ENCODE measurements at regions not wholly inside any gene's neighbourhood (a gene's known extent, or its start where the extent isn't known, plus 50 kb on each side); places are given as distances from the start of the nearest gene placed in this dataset.

DNA sequence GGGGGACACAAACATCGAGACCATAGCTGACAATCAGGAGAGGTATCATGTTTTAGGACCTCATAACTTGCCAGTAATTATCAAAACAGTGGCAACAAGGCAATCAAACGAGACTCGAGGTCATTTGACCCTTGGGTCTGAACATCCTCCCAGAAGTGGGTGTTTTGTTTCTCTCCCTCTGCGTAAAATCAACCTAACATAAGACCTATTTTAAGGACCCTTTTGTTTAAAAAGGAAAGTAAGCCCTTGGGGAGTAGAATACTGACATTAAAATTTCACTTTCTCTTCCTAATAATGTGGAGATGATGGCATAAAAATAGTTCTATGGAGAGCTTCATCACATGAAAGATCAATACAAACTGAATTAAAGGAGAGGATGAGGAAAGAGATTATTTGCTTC lies 106.2 kb upstream of the PUDP start:
- Histone ChIP-seq H2BK120ac (ENCODE audit: low read depth, low read length, poor library complexity, severe bottlenecking) (no peak overlapping the region), H3K27me3 (ENCODE audit: insufficient read depth, low read length) (no peaks in the 10 kb centered on the region), H2AK5ac (ENCODE audit: insufficient read length, low read length) (no peak overlapping the region), H2AFZ (ENCODE audit: low read length) (no peak overlapping the region), H2BK20ac (ENCODE audit: low read depth, low read length, poor library complexity, severe bottlenecking) (no peak overlapping the region), H3K9ac (ENCODE audit: extremely low read depth, insufficient read length, low read length) (no peak overlapping the region), H3K23ac (ENCODE audit: insufficient read length, low read depth, low read length) (no peak overlapping the region), H4K8ac (replicated peaks; ENCODE audit: insufficient read length, low read depth, low read length) (no peak overlapping the region), H3K56ac (ENCODE audit: insufficient read length, low read depth, low read length) (no peak overlapping the region), H3K79me2 (ENCODE audit: insufficient read depth, low read length) (no peaks in the 10 kb centered on the region), H4K91ac (ENCODE audit: insufficient read length, low read depth, low read length) (no peak overlapping the region), H3K79me1 (ENCODE audit: insufficient read depth, low read depth, low read length, poor library complexity, severe bottlenecking) (no peaks in the 10 kb centered on the region), H3K4me2 (ENCODE audit: insufficient read depth, insufficient read length, low read length) (no peak overlapping the region), H3K23me2 (ENCODE audit: insufficient read length, low read depth, low read length, poor library complexity, severe bottlenecking) (no peaks in the 10 kb centered on the region), H3K9me3 (ENCODE audit: control insufficient read depth, low read depth, low read length) (no peaks in the 10 kb centered on the region), H2BK12ac (ENCODE audit: insufficient read length, low read depth, low read length) (no peak overlapping the region), H3K4ac (ENCODE audit: low read depth, low read length) (no peak overlapping the region), H3K14ac (ENCODE audit: insufficient read depth, low read length) (no peak overlapping the region), H2BK5ac (ENCODE audit: insufficient read length, low read length) (no peak overlapping the region), H3K27ac (ENCODE audit: insufficient read length, low read depth, low read length) (no peak overlapping the region), H3K4me1 (ENCODE audit: insufficient read depth, low read length) (no peaks in the 10 kb centered on the region), H2BK15ac (ENCODE audit: low read depth, low read length) (no peak overlapping the region), H3K18ac (ENCODE audit: insufficient read length, low read depth, low read length) (no peak overlapping the region), H4K20me1 (ENCODE audit: control insufficient read depth, insufficient read depth, insufficient read length) (no peaks in the 10 kb centered on the region), H4K5ac (ENCODE audit: insufficient read length, low read depth, low read length) (no peak overlapping the region), H3T11ph (ENCODE audit: low read length) (no peak overlapping the region)
- H3K27me3 Mint-ChIP-seq (ENCODE audit: low read depth) = no peaks in the 10 kb centered on the region
- peaks cover 6 to 7% of the 10 kb centered on the region in 2 experiments for H3K4me1 Mint-ChIP-seq
- no peak overlapping the region for H3K27ac Mint-ChIP-seq
- H3K4me3 Mint-ChIP-seq = no peak overlapping the region
- no peak for DNase-seq
- TF ChIP-seq, protein P1, sequence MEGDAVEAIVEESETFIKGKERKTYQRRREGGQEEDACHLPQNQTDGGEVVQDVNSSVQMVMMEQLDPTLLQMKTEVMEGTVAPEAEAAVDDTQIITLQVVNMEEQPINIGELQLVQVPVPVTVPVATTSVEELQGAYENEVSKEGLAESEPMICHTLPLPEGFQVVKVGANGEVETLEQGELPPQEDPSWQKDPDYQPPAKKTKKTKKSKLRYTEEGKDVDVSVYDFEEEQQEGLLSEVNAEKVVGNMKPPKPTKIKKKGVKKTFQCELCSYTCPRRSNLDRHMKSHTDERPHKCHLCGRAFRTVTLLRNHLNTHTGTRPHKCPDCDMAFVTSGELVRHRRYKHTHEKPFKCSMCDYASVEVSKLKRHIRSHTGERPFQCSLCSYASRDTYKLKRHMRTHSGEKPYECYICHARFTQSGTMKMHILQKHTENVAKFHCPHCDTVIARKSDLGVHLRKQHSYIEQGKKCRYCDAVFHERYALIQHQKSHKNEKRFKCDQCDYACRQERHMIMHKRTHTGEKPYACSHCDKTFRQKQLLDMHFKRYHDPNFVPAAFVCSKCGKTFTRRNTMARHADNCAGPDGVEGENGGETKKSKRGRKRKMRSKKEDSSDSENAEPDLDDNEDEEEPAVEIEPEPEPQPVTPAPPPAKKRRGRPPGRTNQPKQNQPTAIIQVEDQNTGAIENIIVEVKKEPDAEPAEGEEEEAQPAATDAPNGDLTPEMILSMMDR (conservative IDR thresholded peaks at IDR 0.05) = no peak
- peaks cover 0 to 6% of the 10 kb centered on the region in 2 experiments; a peak in 3 of 5 replicates for H3K9me3 Mint-ChIP-seq
- peaks cover under 1 to 13% (median 8%) of the 10 kb centered on the region in 3 experiments; a peak in 5 of 7 replicates for H3K36me3 Mint-ChIP-seq (ENCODE audit: insufficient read depth in 1 of 3, low read depth in 3 of 3)
- WGBS (ENCODE audit: extremely low coverage, insufficient read length, low lambda C conversion rate) = no CpG with 5 or more reads among the region's 4 CpGs

Data from H9 (cell line).